ENCODE measurements at regions not wholly inside any gene's neighbourhood (a gene's known extent, or its start where the extent isn't known, plus 50 kb on each side); places are given as distances from the start of the nearest gene placed in this dataset.

- Histone ChIP-seq H3K4me1 (no peaks in the 10 kb centered on the region), H3K27ac (no peak overlapping the region), H3K9me3 (peaks cover 0 to under 1% (median 0%) of the 10 kb centered on the region in 12 donors), H3K4me3 (no peak overlapping the region), H3K36me3 (no peaks in the 10 kb centered on the region), H3K27me3 (no peaks in the 10 kb centered on the region)
- no peak for DNase-seq
- WGBS, 4 donors: 67 to 93% (median 82%) methylated on average over 2 of the region's 2 CpGs
- no peak for TF ChIP-seq CTCF (IDR thresholded peaks at IDR 0.05)
- no peak for TF ChIP-seq POLR2A (IDR thresholded peaks at IDR 0.05)
- intact Hi-C loops (cut with DNase I): no loop called here
- ATAC-seq: no peak
These were observed 573.6 kb downstream of the MMUT start for GRCh38 chr6:48889429-48889828.

- Histone ChIP-seq H3K27ac (no peak overlapping the region), H3K36me3 (no peaks in the 10 kb centered on the region), H3K4me3 (no peak overlapping the region), H3K9me3 (peaks cover 0 to 3% (median 0%) of the 10 kb centered on the region in 12 donors), H3K4me1 (no peaks in the 10 kb centered on the region), H3K27me3 (no peaks in the 10 kb centered on the region)
- no peak for TF ChIP-seq CTCF (IDR thresholded peaks at IDR 0.05)
- no peak for TF ChIP-seq POLR2A (IDR thresholded peaks at IDR 0.05)
- intact Hi-C loops (cut with DNase I): no loop called here
- ATAC-seq: no peak
- DNase-seq: no peak
These were observed 579.9 kb downstream of the MMUT start for GRCh38 chr6:48883116-48883515.

DNA sequence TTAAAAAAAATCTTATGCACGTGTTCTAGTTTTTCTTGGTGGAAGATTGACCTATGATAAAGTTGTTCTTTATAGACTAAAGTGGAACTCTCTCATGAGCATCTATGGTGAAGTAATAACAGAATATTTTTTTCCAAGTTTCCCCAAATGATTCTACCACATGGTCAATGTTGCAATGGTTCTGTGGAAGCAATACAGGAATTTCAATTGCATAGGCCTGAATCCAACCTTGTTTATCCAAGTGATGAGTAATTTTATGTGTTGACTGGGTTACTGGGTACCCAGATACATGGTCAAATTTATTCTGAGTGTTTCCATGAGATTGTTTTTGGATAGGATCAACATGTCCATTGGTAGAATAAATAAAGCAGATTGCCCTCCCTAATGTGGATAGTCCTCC, 581.5 kb downstream of the MMUT start:
- intact Hi-C loops (cut with DNase I): no loop called here
- H3K4me3 ChIP-seq: no peak overlapping the region
- H3K4me1 ChIP-seq: no peaks in the 10 kb centered on the region
- DNase-seq (no peak), ATAC-seq (no peak)
- TF ChIP-seq CTCF (IDR thresholded peaks at IDR 0.05) (no peak), POLR2A (IDR thresholded peaks at IDR 0.05) (no peak)
- 45 to 81% (median 54%) methylated on average over 1 of the region's 1 CpG for WGBS, 4 donors
- no peaks in the 10 kb centered on the region for H3K27me3 ChIP-seq
- H3K27ac ChIP-seq: no peak overlapping the region
- peaks cover 0 to 3% (median 0%) of the 10 kb centered on the region in 12 donors for H3K9me3 ChIP-seq
- no peaks in the 10 kb centered on the region for H3K36me3 ChIP-seq

DNA sequence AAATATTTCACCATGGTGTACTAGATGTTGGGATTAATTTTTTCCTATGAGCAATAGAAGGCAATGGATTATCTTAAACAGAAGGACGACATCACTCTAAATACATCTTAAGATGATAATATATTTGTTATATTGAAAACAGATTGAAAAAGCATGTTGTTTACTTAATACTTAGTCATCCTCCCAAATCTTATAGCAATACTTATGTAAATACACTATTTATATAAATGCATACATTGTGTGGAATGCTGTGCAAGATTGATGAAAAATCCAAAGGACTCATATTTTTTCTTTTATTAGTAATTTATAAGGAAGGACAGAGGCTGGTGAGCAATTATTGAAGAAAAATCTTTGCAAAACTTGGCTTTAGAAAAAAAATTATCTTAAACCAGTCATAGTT, 593.5 kb downstream of the MMUT start:
- TF ChIP-seq CTCF (IDR thresholded peaks at IDR 0.05): no peak
- TF ChIP-seq POLR2A (IDR thresholded peaks at IDR 0.05): no peak
- intact Hi-C loops (cut with DNase I): no loop called here
- Histone ChIP-seq H3K27me3 (no peaks in the 10 kb centered on the region), H3K36me3 (no peaks in the 10 kb centered on the region), H3K4me3 (no peak overlapping the region), H3K4me1 (no peaks in the 10 kb centered on the region), H3K27ac (no peak overlapping the region), H3K9me3 (peaks cover 0 to 11% (median 0%) of the 10 kb centered on the region in 12 donors)
- no peak for ATAC-seq
- DNase-seq: no peak
- WGBS, 4 donors: 77 to 94% (median 85%) methylated on average over 1 of the region's 1 CpG
